ENCODE measurements at regions not wholly inside any gene's neighbourhood (a gene's known extent, or its start where the extent isn't known, plus 50 kb on each side); places are given as distances from the start of the nearest gene placed in this dataset.

- Histone ChIP-seq H3K4me3 (no peak overlapping the region), H3K4me1 (no peaks in the 10 kb centered on the region), H3K27ac (no peak overlapping the region), H3K9me3 (no peaks in the 10 kb centered on the region), H3K36me3 (no peaks in the 10 kb centered on the region), H3K27me3 (no peaks in the 10 kb centered on the region)
- DNase-seq (ENCODE audit: low spot score in 2 of 2), result no peak
- no peak for TF ChIP-seq POLR2AphosphoS5 (IDR thresholded peaks at IDR 0.05)
- no peak for TF ChIP-seq CTCF (IDR thresholded peaks at IDR 0.05)
- no peak for TF ChIP-seq POLR2A (IDR thresholded peaks at IDR 0.05)
- TF ChIP-seq EP300 (IDR thresholded peaks at IDR 0.05), result no peak
These were observed 1154.1 kb upstream of the CDH6 start for GRCh38 chr5:30039379-30039778.

- no peaks in the 10 kb centered on the region for H3K27me3 ChIP-seq
- DNase-seq (ENCODE audit: low spot score in 2 of 2), result no peak
- no peak overlapping the region for H3K27ac ChIP-seq
- H3K4me1 ChIP-seq, result no peaks in the 10 kb centered on the region
- H3K9me3 ChIP-seq, result no peaks in the 10 kb centered on the region
- no peak overlapping the region for H3K4me3 ChIP-seq
- 75% methylated on average over 2 of the region's 2 CpGs for WGBS
- TF ChIP-seq POLR2A (IDR thresholded peaks at IDR 0.05) (no peak), CTCF (IDR thresholded peaks at IDR 0.05) (no peak), EP300 (IDR thresholded peaks at IDR 0.05) (no peak), POLR2AphosphoS5 (IDR thresholded peaks at IDR 0.05) (no peak)
- H3K36me3 ChIP-seq, result no peaks in the 10 kb centered on the region
These were observed 1158.6 kb upstream of the CDH6 start for GRCh38 chr5:30034870-30035269.

- no peak for TF ChIP-seq EP300 (IDR thresholded peaks at IDR 0.05)
- TF ChIP-seq POLR2AphosphoS5 (IDR thresholded peaks at IDR 0.05), result no peak
- no peak for TF ChIP-seq CTCF (IDR thresholded peaks at IDR 0.05)
- no peak for TF ChIP-seq POLR2A (IDR thresholded peaks at IDR 0.05)
- DNase-seq (ENCODE audit: low spot score in 2 of 2), result no peak
- no peak overlapping the region for H3K27ac ChIP-seq
- no peaks in the 10 kb centered on the region for H3K4me1 ChIP-seq
- H3K4me3 ChIP-seq, result no peak overlapping the region
- no peaks in the 10 kb centered on the region for H3K27me3 ChIP-seq
- 59% methylated on average over 2 of the region's 2 CpGs for WGBS
- no peaks in the 10 kb centered on the region for H3K9me3 ChIP-seq
- no peaks in the 10 kb centered on the region for H3K36me3 ChIP-seq
These were observed 1163.4 kb upstream of the CDH6 start for GRCh38 chr5:30030101-30030500.

- no peak overlapping the region for H3K4me3 ChIP-seq
- no peak for DNase-seq (ENCODE audit: low spot score in 2 of 2)
- no peak overlapping the region for H3K27ac ChIP-seq
- 66% methylated on average over 2 of the region's 2 CpGs for WGBS
- TF ChIP-seq POLR2AphosphoS5 (IDR thresholded peaks at IDR 0.05) (no peak), EP300 (IDR thresholded peaks at IDR 0.05) (no peak), CTCF (IDR thresholded peaks at IDR 0.05) (no peak), POLR2A (IDR thresholded peaks at IDR 0.05) (no peak)
- H3K4me1 ChIP-seq, result no peaks in the 10 kb centered on the region
- no peaks in the 10 kb centered on the region for H3K9me3 ChIP-seq
- no peaks in the 10 kb centered on the region for H3K27me3 ChIP-seq
- H3K36me3 ChIP-seq, result no peaks in the 10 kb centered on the region
These were observed 1191.7 kb upstream of the CDH6 start for GRCh38 chr5:30001826-30002225.

GRCh38 chr5:30000231-30000630 lies 1193.3 kb upstream of the CDH6 start:
- DNase-seq (ENCODE audit: low spot score in 2 of 2), result no peak
- H3K4me1 ChIP-seq, result no peaks in the 10 kb centered on the region
- H3K9me3 ChIP-seq, result no peaks in the 10 kb centered on the region
- no peak overlapping the region for H3K4me3 ChIP-seq
- TF ChIP-seq POLR2AphosphoS5 (IDR thresholded peaks at IDR 0.05), result no peak
- TF ChIP-seq CTCF (IDR thresholded peaks at IDR 0.05), result no peak
- no peak for TF ChIP-seq POLR2A (IDR thresholded peaks at IDR 0.05)
- TF ChIP-seq EP300 (IDR thresholded peaks at IDR 0.05), result no peak
- H3K36me3 ChIP-seq, result no peaks in the 10 kb centered on the region
- no peak overlapping the region for H3K27ac ChIP-seq
- no peaks in the 10 kb centered on the region for H3K27me3 ChIP-seq
